ENCODE measurements at regions not wholly inside any gene's neighbourhood (a gene's known extent, or its start where the extent isn't known, plus 50 kb on each side); places are given as distances from the start of the nearest gene placed in this dataset.

DNA sequence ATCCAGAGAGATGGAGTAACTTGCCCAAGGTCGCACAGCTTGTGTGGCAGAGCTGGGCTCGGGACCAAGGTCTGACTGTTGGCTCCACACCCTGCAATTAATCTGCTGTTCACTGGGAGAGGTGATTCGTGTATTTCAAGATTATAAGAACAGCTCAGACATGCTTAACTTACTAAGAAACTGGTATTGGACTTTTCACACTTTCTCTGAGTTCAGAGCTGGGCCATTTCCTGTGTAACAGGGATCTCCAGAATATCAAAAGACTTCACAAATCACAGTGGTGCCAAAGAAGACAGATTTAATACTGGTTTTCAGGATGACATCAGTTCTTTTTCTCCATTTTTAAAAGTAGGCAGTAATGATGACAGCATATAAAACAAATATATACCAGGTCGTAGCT is 156.8 kb upstream of the UBE2E1 start:
- no peak overlapping the region for H3K27ac ChIP-seq (ENCODE audit: low read depth, low read length)
- peaks cover 2% of the 10 kb centered on the region for H3K4me1 Mint-ChIP-seq
- no peaks in the 10 kb centered on the region for H3K27me3 ChIP-seq (ENCODE audit: control insufficient read depth, insufficient read depth, low read length, poor library complexity, severe bottlenecking)
- no peak overlapping the region for H3K27ac Mint-ChIP-seq
- no peak for DNase-seq
- no peaks in the 10 kb centered on the region for H3K9me3 ChIP-seq (ENCODE audit: control insufficient read depth, low read length)
- WGBS, 2 experiments (ENCODE audit: insufficient coverage in 1 of 2, insufficient read length in 1 of 2) = 87 to 95% methylated on average over 2 to 4 of the region's 4 CpGs
- no peak overlapping the region for H3K4me3 Mint-ChIP-seq
- no peaks in the 10 kb centered on the region for H3K36me3 ChIP-seq (ENCODE audit: control insufficient read depth, insufficient read depth, low read length)
- no peaks in the 10 kb centered on the region for H3K36me3 Mint-ChIP-seq (ENCODE audit: low read depth)
- TF ChIP-seq, protein P1, sequence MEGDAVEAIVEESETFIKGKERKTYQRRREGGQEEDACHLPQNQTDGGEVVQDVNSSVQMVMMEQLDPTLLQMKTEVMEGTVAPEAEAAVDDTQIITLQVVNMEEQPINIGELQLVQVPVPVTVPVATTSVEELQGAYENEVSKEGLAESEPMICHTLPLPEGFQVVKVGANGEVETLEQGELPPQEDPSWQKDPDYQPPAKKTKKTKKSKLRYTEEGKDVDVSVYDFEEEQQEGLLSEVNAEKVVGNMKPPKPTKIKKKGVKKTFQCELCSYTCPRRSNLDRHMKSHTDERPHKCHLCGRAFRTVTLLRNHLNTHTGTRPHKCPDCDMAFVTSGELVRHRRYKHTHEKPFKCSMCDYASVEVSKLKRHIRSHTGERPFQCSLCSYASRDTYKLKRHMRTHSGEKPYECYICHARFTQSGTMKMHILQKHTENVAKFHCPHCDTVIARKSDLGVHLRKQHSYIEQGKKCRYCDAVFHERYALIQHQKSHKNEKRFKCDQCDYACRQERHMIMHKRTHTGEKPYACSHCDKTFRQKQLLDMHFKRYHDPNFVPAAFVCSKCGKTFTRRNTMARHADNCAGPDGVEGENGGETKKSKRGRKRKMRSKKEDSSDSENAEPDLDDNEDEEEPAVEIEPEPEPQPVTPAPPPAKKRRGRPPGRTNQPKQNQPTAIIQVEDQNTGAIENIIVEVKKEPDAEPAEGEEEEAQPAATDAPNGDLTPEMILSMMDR (conservative IDR thresholded peaks at IDR 0.05) = no peak
- H3K9me3 Mint-ChIP-seq = peaks cover 5% of the 10 kb centered on the region
- no peaks in the 10 kb centered on the region for H3K27me3 Mint-ChIP-seq (ENCODE audit: insufficient read depth)
- H3K4me3 ChIP-seq (ENCODE audit: low read length) = no peak overlapping the region
- no peak overlapping the region for H3K9ac ChIP-seq (ENCODE audit: extremely low read depth, low read length, poor library complexity, severe bottlenecking)
- no peaks in the 10 kb centered on the region for H3K4me1 ChIP-seq (ENCODE audit: control insufficient read depth, insufficient read depth, low read length)

GRCh38 chr3:23649448-23649847 is 156.3 kb upstream of the UBE2E1 start:
- Histone ChIP-seq H3K4me3 (ENCODE audit: low read length) (no peak overlapping the region), H3K9ac (ENCODE audit: extremely low read depth, low read length, poor library complexity, severe bottlenecking) (no peak overlapping the region), H3K27ac (ENCODE audit: low read depth, low read length) (no peak overlapping the region), H3K4me1 (ENCODE audit: control insufficient read depth, insufficient read depth, low read length) (no peaks in the 10 kb centered on the region), H3K27me3 (ENCODE audit: control insufficient read depth, insufficient read depth, low read length, poor library complexity, severe bottlenecking) (no peaks in the 10 kb centered on the region), H3K36me3 (ENCODE audit: control insufficient read depth, insufficient read depth, low read length) (no peaks in the 10 kb centered on the region), H3K9me3 (ENCODE audit: control insufficient read depth, low read length) (no peaks in the 10 kb centered on the region)
- Mint-ChIP-seq H3K9me3 (peaks cover 5% of the 10 kb centered on the region), H3K27ac (no peak overlapping the region), H3K4me3 (no peak overlapping the region), H3K27me3 (ENCODE audit: insufficient read depth) (no peaks in the 10 kb centered on the region), H3K4me1 (peaks cover 2% of the 10 kb centered on the region), H3K36me3 (ENCODE audit: low read depth) (no peaks in the 10 kb centered on the region)
- WGBS, 2 experiments (ENCODE audit: insufficient coverage in 1 of 2, insufficient read length in 1 of 2) = 39 to 51% methylated on average over 2 to 3 of the region's 3 CpGs
- TF ChIP-seq, protein P1 (conservative IDR thresholded peaks at IDR 0.05) = no peak
- no peak for DNase-seq

DNA sequence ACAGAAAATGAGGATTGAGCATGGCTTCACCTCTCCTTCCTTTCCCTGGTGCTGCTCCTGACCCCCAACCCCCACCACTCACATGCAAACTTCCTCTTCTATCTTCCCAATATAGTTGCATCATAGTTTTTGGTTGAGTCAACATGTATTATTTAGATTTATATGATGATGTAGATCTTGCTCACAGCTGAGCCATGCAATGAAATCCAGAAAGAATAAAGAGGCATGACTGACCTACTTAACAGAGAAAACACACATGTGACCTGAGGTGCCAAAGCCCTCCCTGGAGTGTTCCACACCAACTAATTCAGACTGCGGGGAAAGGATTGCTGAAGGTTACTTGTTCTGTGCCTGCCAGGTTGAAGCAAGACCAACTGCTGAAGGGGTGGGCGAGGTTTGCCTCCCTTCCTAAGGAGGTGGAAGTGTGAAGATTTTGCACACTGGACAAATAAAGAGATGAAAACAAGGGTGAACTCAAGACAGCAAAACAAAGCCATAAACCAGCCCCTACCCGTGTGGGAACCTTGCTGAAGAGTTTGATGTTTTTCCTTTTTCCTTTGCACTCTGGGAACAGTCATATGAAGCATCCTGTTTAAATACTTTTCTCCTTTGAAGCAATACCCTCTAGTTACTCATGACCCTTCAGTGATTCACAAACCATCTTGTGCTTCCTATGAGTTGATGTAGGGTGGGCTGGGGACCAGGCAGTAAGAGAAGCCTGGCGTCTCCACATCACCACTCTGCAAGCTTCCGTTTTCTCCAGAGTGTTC is 155.2 kb upstream of the UBE2E1 start:
- no peaks in the 10 kb centered on the region for H3K36me3 Mint-ChIP-seq (ENCODE audit: low read depth)
- no peak overlapping the region for H3K4me3 Mint-ChIP-seq
- Histone ChIP-seq H3K9me3 (ENCODE audit: control insufficient read depth, low read length) (peaks cover 2% of the 10 kb centered on the region), H3K27ac (ENCODE audit: low read depth, low read length) (no peak overlapping the region), H3K36me3 (ENCODE audit: control insufficient read depth, insufficient read depth, low read length) (no peaks in the 10 kb centered on the region), H3K27me3 (ENCODE audit: control insufficient read depth, insufficient read depth, low read length, poor library complexity, severe bottlenecking) (no peaks in the 10 kb centered on the region), H3K9ac (ENCODE audit: extremely low read depth, low read length, poor library complexity, severe bottlenecking) (no peak overlapping the region), H3K4me1 (ENCODE audit: control insufficient read depth, insufficient read depth, low read length) (no peaks in the 10 kb centered on the region), H3K4me3 (ENCODE audit: low read length) (no peak overlapping the region)
- peaks cover 2% of the 10 kb centered on the region for H3K4me1 Mint-ChIP-seq
- DNase-seq = no peak
- 96% methylated on average over 3 to 5 of the region's 5 CpGs for WGBS, 2 experiments (ENCODE audit: insufficient coverage in 1 of 2, insufficient read length in 1 of 2)
- H3K9me3 Mint-ChIP-seq = peaks cover 7% of the 10 kb centered on the region
- no peaks in the 10 kb centered on the region for H3K27me3 Mint-ChIP-seq (ENCODE audit: insufficient read depth)
- TF ChIP-seq, protein P1 (conservative IDR thresholded peaks at IDR 0.05) = no peak
- no peak overlapping the region for H3K27ac Mint-ChIP-seq
